ENCODE measurements at regions not wholly inside any gene's neighbourhood (a gene's known extent, or its start where the extent isn't known, plus 50 kb on each side); places are given as distances from the start of the nearest gene placed in this dataset.

- no peak for TF ChIP-seq POLR2A (IDR thresholded peaks at IDR 0.05; ENCODE audit: low read length)
- TF ChIP-seq GATA1 (IDR thresholded peaks at IDR 0.05; ENCODE audit: low read depth, low read length), result no peak
These were observed 52.6 kb upstream of the NAA20 start for GRCh38 chr20:19964289-19965265.
